ENCODE measurements at regions not wholly inside any gene's neighbourhood (a gene's known extent, or its start where the extent isn't known, plus 50 kb on each side); places are given as distances from the start of the nearest gene placed in this dataset.

DNA sequence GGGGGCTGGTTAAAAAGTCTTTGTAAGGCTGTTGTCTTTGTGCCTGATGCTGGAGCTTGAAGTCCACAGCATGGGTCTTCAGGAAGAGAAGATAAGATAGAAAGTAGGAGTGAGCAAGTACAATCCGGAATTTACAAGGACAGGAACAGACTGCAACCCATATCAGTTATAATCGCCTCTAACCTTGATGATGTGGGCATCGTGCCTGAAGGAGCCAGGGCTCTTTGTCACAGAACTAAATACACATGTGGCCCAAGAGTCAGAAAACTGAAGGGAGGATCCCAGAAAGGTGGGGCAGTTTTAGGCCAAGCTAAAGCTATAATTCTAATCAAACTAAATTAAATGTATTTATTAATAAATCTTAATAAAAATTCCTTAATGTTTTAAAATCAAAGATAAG, 132.2 kb downstream of the TMCO5A start:
- Mint-ChIP-seq H3K4me1 (peaks cover 58% of the 10 kb centered on the region), H3K36me3 (ENCODE audit: low read depth) (no peaks in the 10 kb centered on the region), H3K27me3 (ENCODE audit: low read depth, poor library complexity) (peaks cover 3% of the 10 kb centered on the region), H3K9me3 (no peaks in the 10 kb centered on the region), H3K27ac (no peak overlapping the region), H3K4me3 (no peak overlapping the region)
- TF ChIP-seq, protein P1, sequence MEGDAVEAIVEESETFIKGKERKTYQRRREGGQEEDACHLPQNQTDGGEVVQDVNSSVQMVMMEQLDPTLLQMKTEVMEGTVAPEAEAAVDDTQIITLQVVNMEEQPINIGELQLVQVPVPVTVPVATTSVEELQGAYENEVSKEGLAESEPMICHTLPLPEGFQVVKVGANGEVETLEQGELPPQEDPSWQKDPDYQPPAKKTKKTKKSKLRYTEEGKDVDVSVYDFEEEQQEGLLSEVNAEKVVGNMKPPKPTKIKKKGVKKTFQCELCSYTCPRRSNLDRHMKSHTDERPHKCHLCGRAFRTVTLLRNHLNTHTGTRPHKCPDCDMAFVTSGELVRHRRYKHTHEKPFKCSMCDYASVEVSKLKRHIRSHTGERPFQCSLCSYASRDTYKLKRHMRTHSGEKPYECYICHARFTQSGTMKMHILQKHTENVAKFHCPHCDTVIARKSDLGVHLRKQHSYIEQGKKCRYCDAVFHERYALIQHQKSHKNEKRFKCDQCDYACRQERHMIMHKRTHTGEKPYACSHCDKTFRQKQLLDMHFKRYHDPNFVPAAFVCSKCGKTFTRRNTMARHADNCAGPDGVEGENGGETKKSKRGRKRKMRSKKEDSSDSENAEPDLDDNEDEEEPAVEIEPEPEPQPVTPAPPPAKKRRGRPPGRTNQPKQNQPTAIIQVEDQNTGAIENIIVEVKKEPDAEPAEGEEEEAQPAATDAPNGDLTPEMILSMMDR (IDR thresholded peaks at IDR 0.05): no peak
- DNase-seq: no peak

DNA sequence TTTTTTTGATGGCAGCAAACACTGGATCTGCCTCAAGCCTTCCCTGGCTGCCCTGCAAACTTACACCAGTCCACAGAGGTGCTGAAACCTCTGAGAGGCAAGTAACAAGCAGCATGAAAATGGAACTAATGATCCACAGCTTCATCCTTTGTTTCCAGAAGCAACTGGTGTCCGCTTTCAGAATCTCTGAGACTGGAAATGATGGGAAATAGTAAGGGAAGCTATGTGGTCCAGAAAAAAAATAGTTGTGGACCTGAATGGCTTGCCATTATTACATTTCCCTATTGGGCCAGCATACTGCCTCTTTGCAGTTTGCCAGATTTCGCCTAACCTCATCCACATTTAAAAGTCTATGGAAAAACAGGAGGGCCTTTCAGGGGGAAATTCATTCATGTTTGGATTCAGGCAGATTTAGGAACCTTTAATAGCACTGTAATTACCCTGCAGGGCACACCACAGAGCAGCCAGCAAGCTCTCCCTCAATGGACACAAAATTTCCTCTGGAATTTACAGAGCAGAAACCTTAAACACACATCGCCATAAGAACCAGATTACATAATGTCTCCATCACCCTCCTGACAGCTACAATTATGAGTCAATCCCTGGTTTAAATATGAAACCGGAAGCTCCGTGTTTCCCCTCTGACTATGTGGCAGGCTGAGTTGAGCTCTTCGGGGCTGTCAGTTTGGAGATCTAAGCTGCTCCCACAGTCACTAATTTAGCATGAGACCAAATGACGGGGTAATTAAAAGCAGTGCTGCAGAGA, 134.4 kb downstream of the TMCO5A start:
- peak overlapping the region; percentile 98 for H3K27ac Mint-ChIP-seq
- TF ChIP-seq, protein P1 (IDR thresholded peaks at IDR 0.05): no peak
- no peaks in the 10 kb centered on the region for H3K9me3 Mint-ChIP-seq
- H3K27me3 Mint-ChIP-seq (ENCODE audit: low read depth, poor library complexity): peaks cover 3% of the 10 kb centered on the region
- no peaks in the 10 kb centered on the region for H3K36me3 Mint-ChIP-seq (ENCODE audit: low read depth)
- peak overlapping the region; percentile 70 for H3K4me3 Mint-ChIP-seq
- DNase-seq: no peak
- peaks cover 79% of the 10 kb centered on the region for H3K4me1 Mint-ChIP-seq

DNA sequence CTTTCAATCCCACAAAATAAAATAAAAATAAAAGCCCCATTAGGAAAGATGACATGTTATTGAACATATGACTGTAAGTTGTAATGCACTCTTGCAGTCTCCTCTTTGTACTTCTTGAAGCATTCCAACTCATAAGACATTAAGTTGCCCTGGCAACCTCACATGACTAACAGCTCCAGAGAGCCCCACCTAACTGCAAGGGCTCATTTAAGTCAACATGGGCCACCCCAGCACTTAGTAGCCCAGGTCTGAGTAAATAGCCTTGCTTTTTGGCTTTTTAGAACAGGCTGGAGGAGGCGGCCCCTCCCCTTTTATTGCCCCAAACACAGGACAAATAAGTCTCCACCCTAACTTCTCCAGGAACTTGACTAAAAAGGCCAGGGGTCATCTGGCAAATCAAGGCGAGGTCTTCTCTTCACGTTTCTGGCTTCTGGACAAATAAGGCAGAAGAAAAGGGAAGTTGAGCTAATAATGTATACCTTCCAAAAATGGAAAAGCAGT, 135.1 kb downstream of the TMCO5A start:
- H3K27me3 Mint-ChIP-seq (ENCODE audit: low read depth, poor library complexity): peaks cover 3% of the 10 kb centered on the region
- peak overlapping the region; percentile 70 for H3K4me3 Mint-ChIP-seq
- no peaks in the 10 kb centered on the region for H3K9me3 Mint-ChIP-seq
- peaks cover 86% of the 10 kb centered on the region for H3K4me1 Mint-ChIP-seq
- no peaks in the 10 kb centered on the region for H3K36me3 Mint-ChIP-seq (ENCODE audit: low read depth)
- DNase-seq: no peak
- TF ChIP-seq, protein P1 (IDR thresholded peaks at IDR 0.05): no peak
- H3K27ac Mint-ChIP-seq: peak overlapping the region; percentile 98

DNA sequence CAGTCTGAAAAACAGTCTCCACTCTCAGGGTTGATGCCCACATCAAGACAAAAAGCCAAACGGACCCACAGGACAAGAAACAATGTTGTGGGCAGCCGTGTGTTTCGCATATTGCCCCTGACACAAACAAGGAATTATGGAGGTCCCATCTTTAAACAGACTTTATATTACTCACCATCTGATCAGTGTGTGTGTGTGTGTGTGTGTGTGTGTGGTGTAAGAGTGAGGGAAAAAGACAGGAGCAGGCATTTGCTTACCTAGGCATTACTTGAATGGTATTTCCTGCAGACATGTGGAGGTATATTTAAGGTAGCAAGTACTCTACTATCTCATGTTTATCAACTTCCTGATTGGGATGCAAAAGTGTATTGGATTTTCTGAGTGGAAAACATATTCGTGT, 136.3 kb downstream of the TMCO5A start:
- Mint-ChIP-seq H3K27me3 (ENCODE audit: low read depth, poor library complexity) (peaks cover 3% of the 10 kb centered on the region), H3K4me3 (no peak overlapping the region), H3K36me3 (ENCODE audit: low read depth) (no peaks in the 10 kb centered on the region), H3K9me3 (no peaks in the 10 kb centered on the region), H3K27ac (peak overlapping the region; percentile 78), H3K4me1 (peaks cover 97% of the 10 kb centered on the region)
- DNase-seq: no peak
- TF ChIP-seq, protein P1 (IDR thresholded peaks at IDR 0.05): no peak

DNA sequence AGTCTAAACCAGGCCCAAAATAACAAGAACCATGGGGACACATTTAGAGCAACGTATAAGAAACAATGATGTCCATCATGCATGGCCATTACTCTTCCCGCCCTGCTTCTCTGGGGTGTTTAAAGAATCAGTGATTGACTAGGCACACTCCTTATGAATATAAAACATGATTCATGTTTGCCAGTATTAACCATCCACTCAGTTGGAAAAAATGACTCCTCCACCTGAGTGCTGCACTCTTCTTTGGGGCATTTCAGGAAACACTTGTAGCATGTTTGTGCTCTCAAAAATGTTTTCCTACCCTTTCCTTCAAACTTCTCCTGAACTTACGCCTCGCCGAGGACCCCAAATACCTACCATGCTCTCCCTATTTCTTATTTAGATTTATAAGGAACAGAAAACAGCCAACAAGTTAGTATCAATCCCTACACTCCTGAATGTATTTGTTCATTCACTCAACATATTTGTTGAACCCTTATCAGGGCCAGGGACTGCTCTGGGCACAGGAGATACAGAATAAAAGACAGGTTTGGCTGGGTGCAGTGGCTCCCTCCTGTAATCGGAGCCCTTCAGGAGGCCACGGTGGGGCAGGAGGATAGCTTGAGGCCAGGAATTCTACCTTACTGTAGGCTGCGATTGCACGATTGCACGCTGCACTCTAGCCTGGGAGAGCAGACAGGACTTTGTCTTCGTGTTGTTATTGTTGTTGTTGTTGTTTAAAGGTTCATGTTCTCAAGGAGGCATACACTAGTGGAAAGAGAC, 137.0 kb downstream of the TMCO5A start:
- H3K4me3 Mint-ChIP-seq: peak overlapping the region; percentile 82
- peaks cover 97% of the 10 kb centered on the region for H3K4me1 Mint-ChIP-seq
- no peaks in the 10 kb centered on the region for H3K36me3 Mint-ChIP-seq (ENCODE audit: low read depth)
- H3K9me3 Mint-ChIP-seq: no peaks in the 10 kb centered on the region
- no peak for DNase-seq
- TF ChIP-seq, protein P1 (IDR thresholded peaks at IDR 0.05): no peak
- H3K27ac Mint-ChIP-seq: peak overlapping the region; percentile 100
- peaks cover 3% of the 10 kb centered on the region for H3K27me3 Mint-ChIP-seq (ENCODE audit: low read depth, poor library complexity)

Measured in nephron progenitor cell (in vitro differentiated cells).